ENCODE measurements at regions not wholly inside any gene's neighbourhood (a gene's known extent, or its start where the extent isn't known, plus 50 kb on each side); places are given as distances from the start of the nearest gene placed in this dataset.

DNA sequence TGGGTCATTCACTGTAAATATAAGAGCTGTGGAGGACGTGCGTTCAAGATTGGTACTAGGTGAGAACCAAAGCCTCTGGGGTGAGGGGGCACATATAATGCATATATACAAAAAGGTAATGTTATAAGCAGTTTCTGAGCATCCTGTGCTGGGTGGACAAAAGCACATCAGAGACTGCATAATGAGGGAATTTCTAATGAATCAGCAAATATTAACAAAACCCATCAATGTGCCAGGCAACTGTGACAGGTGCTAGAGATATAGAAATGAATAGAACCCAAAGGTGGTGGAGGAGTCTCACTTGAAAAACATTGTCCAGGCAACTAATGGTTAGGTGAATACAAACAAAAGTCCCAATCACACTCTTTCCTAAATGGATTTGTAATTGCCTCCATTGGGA, 74.7 kb downstream of the GPR65 start:
- H4K12ac ChIP-seq (ENCODE audit: low read depth, low read length), result no peak overlapping the region
- no peaks in the 10 kb centered on the region for H3K27me3 ChIP-seq (ENCODE audit: insufficient read depth, low read length)
- H3K4me3 ChIP-seq (ENCODE audit: low read depth, low read length), result no peak overlapping the region
- H3K18ac ChIP-seq (ENCODE audit: low read length), result no peak overlapping the region
- H3K14ac ChIP-seq (ENCODE audit: low read length), result no peak overlapping the region
- H3K36me3 ChIP-seq (ENCODE audit: control insufficient read depth in 1 of 2, insufficient read depth in 2 of 2, low read length in 2 of 2), result no peaks in the 10 kb centered on the region
- H4K8ac ChIP-seq (ENCODE audit: low read depth, low read length), result no peak overlapping the region
- H4K91ac ChIP-seq (ENCODE audit: low read depth, low read length), result no peak overlapping the region
- H3K9ac ChIP-seq (ENCODE audit: low read length), result no peak overlapping the region
- H2AFZ ChIP-seq (ENCODE audit: insufficient read depth, low read length, poor library complexity), result no peak overlapping the region
- H3K79me2 ChIP-seq (ENCODE audit: control insufficient read depth, insufficient read depth, low read length, poor library complexity), result no peaks in the 10 kb centered on the region
- no peak overlapping the region for H2BK120ac ChIP-seq (ENCODE audit: insufficient read depth, low read length, poor library complexity)
- H3K27ac ChIP-seq (ENCODE audit: low read depth, low read length), result no peak overlapping the region
- H2BK5ac ChIP-seq (ENCODE audit: low read depth, low read length, poor library complexity), result no peak overlapping the region
- no peak for DNase-seq
- H3K23ac ChIP-seq (ENCODE audit: low read length), result no peak overlapping the region
- no peak overlapping the region for H3K4ac ChIP-seq (ENCODE audit: low read depth, low read length)
- no peaks in the 10 kb centered on the region for H3K4me1 ChIP-seq (ENCODE audit: control insufficient read depth in 1 of 2, insufficient read depth in 2 of 2, low read length in 2 of 2)
- no peak overlapping the region for H3K4me2 ChIP-seq (ENCODE audit: low read length)
- H3K79me1 ChIP-seq (ENCODE audit: low read length), result no peaks in the 10 kb centered on the region
- WGBS (ENCODE audit: extremely low coverage, insufficient coverage, insufficient read length), result no CpG with 5 or more reads among the region's 2 CpGs
- H2AK5ac ChIP-seq (ENCODE audit: low read length), result no peak overlapping the region
- no peak overlapping the region for H2BK12ac ChIP-seq (ENCODE audit: low read length)
- H3K9me3 ChIP-seq (ENCODE audit: insufficient read depth, low read depth, low read length), result no peaks in the 10 kb centered on the region

- Histone ChIP-seq H3K79me1 (ENCODE audit: low read length) (no peaks in the 10 kb centered on the region), H3K9ac (ENCODE audit: low read length) (no peak overlapping the region), H2AFZ (ENCODE audit: insufficient read depth, low read length, poor library complexity) (no peak overlapping the region), H3K14ac (ENCODE audit: low read length) (no peak overlapping the region), H3K4me3 (ENCODE audit: low read depth, low read length) (no peak overlapping the region), H3K79me2 (ENCODE audit: control insufficient read depth, insufficient read depth, low read length, poor library complexity) (no peaks in the 10 kb centered on the region), H3K4ac (ENCODE audit: low read depth, low read length) (no peak overlapping the region), H2BK5ac (ENCODE audit: low read depth, low read length, poor library complexity) (no peak overlapping the region), H4K91ac (ENCODE audit: low read depth, low read length) (no peak overlapping the region), H4K12ac (ENCODE audit: low read depth, low read length) (no peak overlapping the region), H3K36me3 (ENCODE audit: control insufficient read depth in 1 of 2, insufficient read depth in 2 of 2, low read length in 2 of 2) (no peaks in the 10 kb centered on the region), H3K9me3 (ENCODE audit: insufficient read depth, low read depth, low read length) (no peaks in the 10 kb centered on the region), H4K8ac (ENCODE audit: low read depth, low read length) (no peak overlapping the region), H2AK5ac (ENCODE audit: low read length) (no peak overlapping the region), H3K4me1 (ENCODE audit: control insufficient read depth in 1 of 2, insufficient read depth in 2 of 2, low read length in 2 of 2) (no peaks in the 10 kb centered on the region), H2BK12ac (ENCODE audit: low read length) (no peak overlapping the region), H3K27ac (ENCODE audit: low read depth, low read length) (no peak overlapping the region), H3K4me2 (ENCODE audit: low read length) (no peak overlapping the region), H3K23ac (ENCODE audit: low read length) (no peak overlapping the region), H3K18ac (ENCODE audit: low read length) (no peak overlapping the region), H2BK120ac (ENCODE audit: insufficient read depth, low read length, poor library complexity) (no peak overlapping the region), H3K27me3 (ENCODE audit: insufficient read depth, low read length) (no peaks in the 10 kb centered on the region)
- WGBS (ENCODE audit: extremely low coverage, insufficient coverage, insufficient read length), result no CpG with 5 or more reads among the region's 1 CpG
- DNase-seq, result no peak
Measured at GRCh38 chr14:88085736-88086135, 80.8 kb downstream of the GPR65 start.

DNA sequence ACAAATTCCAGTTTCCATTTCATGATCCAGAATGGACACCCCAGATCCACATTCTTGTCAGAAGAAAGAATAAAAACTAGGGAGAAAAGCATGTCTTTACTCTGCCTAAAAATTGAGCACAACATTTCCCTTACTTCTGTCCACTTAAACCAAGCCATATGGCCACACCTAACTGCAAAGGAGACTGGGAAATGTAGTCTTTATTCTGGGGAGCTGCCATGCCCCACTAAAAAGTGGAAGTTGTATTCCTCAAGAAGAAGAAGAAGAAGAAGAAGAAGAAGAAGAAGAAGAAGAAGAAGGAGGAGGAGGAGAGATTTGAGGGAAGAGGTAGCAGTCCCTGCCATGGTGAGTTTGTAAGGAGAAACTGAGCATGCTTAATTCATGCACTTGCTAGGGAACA, 84.5 kb downstream of the GPR65 start:
- Histone ChIP-seq H3K18ac (ENCODE audit: low read length) (no peak overlapping the region), H2AFZ (ENCODE audit: insufficient read depth, low read length, poor library complexity) (no peak overlapping the region), H4K12ac (ENCODE audit: low read depth, low read length) (no peak overlapping the region), H3K4me2 (ENCODE audit: low read length) (no peak overlapping the region), H3K27me3 (ENCODE audit: insufficient read depth, low read length) (no peaks in the 10 kb centered on the region), H3K79me2 (ENCODE audit: control insufficient read depth, insufficient read depth, low read length, poor library complexity) (no peaks in the 10 kb centered on the region), H2AK5ac (ENCODE audit: low read length) (no peak overlapping the region), H3K23ac (ENCODE audit: low read length) (no peak overlapping the region), H3K9me3 (ENCODE audit: insufficient read depth, low read depth, low read length) (no peaks in the 10 kb centered on the region), H3K9ac (ENCODE audit: low read length) (no peak overlapping the region), H3K14ac (ENCODE audit: low read length) (no peak overlapping the region), H2BK120ac (ENCODE audit: insufficient read depth, low read length, poor library complexity) (no peak overlapping the region), H2BK5ac (ENCODE audit: low read depth, low read length, poor library complexity) (no peak overlapping the region), H4K91ac (ENCODE audit: low read depth, low read length) (no peak overlapping the region), H3K4me3 (ENCODE audit: low read depth, low read length) (no peak overlapping the region), H2BK12ac (ENCODE audit: low read length) (no peak overlapping the region), H3K4me1 (ENCODE audit: control insufficient read depth in 1 of 2, insufficient read depth in 2 of 2, low read length in 2 of 2) (no peaks in the 10 kb centered on the region), H3K4ac (ENCODE audit: low read depth, low read length) (no peak overlapping the region), H3K36me3 (ENCODE audit: control insufficient read depth in 1 of 2, insufficient read depth in 2 of 2, low read length in 2 of 2) (no peaks in the 10 kb centered on the region), H4K8ac (ENCODE audit: low read depth, low read length) (no peak overlapping the region), H3K27ac (ENCODE audit: low read depth, low read length) (no peak overlapping the region), H3K79me1 (ENCODE audit: low read length) (no peaks in the 10 kb centered on the region)
- DNase-seq, result no peak

GRCh38 chr14:88092529-88092928, 87.6 kb downstream of the GPR65 start:
- no peak overlapping the region for H2BK5ac ChIP-seq (ENCODE audit: low read depth, low read length, poor library complexity)
- no peak overlapping the region for H3K4me3 ChIP-seq (ENCODE audit: low read depth, low read length)
- no peak overlapping the region for H4K8ac ChIP-seq (ENCODE audit: low read depth, low read length)
- H3K14ac ChIP-seq (ENCODE audit: low read length), result no peak overlapping the region
- no peak overlapping the region for H3K4ac ChIP-seq (ENCODE audit: low read depth, low read length)
- no peak overlapping the region for H3K9ac ChIP-seq (ENCODE audit: low read length)
- H3K79me2 ChIP-seq (ENCODE audit: control insufficient read depth, insufficient read depth, low read length, poor library complexity), result no peaks in the 10 kb centered on the region
- no peak overlapping the region for H3K23ac ChIP-seq (ENCODE audit: low read length)
- no peak overlapping the region for H2AFZ ChIP-seq (ENCODE audit: insufficient read depth, low read length, poor library complexity)
- H3K4me1 ChIP-seq (ENCODE audit: control insufficient read depth in 1 of 2, insufficient read depth in 2 of 2, low read length in 2 of 2), result no peaks in the 10 kb centered on the region
- H3K18ac ChIP-seq (ENCODE audit: low read length), result no peak overlapping the region
- DNase-seq, result no peak
- H3K4me2 ChIP-seq (ENCODE audit: low read length), result no peak overlapping the region
- no peak overlapping the region for H2AK5ac ChIP-seq (ENCODE audit: low read length)
- H3K9me3 ChIP-seq (ENCODE audit: insufficient read depth, low read depth, low read length), result no peaks in the 10 kb centered on the region
- H3K36me3 ChIP-seq (ENCODE audit: control insufficient read depth in 1 of 2, insufficient read depth in 2 of 2, low read length in 2 of 2), result no peaks in the 10 kb centered on the region
- no peak overlapping the region for H4K91ac ChIP-seq (ENCODE audit: low read depth, low read length)
- H2BK12ac ChIP-seq (ENCODE audit: low read length), result no peak overlapping the region
- no peak overlapping the region for H3K27ac ChIP-seq (ENCODE audit: low read depth, low read length)
- no peaks in the 10 kb centered on the region for H3K27me3 ChIP-seq (ENCODE audit: insufficient read depth, low read length)
- no peak overlapping the region for H4K12ac ChIP-seq (ENCODE audit: low read depth, low read length)
- H2BK120ac ChIP-seq (ENCODE audit: insufficient read depth, low read length, poor library complexity), result no peak overlapping the region
- no peaks in the 10 kb centered on the region for H3K79me1 ChIP-seq (ENCODE audit: low read length)

DNA sequence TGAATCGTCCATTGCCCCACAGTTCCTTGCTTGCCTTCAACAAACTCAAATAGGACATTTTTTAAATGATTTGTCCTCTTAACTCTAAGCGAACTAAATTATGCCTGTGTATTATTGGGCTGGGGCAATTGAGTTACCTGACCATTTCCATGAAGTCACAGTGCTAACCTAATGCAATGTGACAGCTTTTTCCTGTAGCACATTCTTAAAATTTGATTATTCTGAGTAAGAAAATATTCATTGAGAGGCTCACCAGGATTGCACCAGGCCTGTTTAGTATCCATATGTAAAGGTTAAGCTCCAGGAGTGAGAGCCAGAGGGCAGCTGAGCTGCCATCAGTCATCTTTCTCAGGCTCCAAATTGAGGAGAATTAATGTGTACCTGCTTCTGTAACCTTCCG, 90.9 kb downstream of the GPR65 start:
- H3K79me1 ChIP-seq (ENCODE audit: low read length), result no peaks in the 10 kb centered on the region
- no peak for DNase-seq
- H3K4me3 ChIP-seq (ENCODE audit: low read depth, low read length), result no peak overlapping the region
- H4K8ac ChIP-seq (ENCODE audit: low read depth, low read length), result no peak overlapping the region
- no peaks in the 10 kb centered on the region for H3K4me1 ChIP-seq (ENCODE audit: control insufficient read depth in 1 of 2, insufficient read depth in 2 of 2, low read length in 2 of 2)
- H3K18ac ChIP-seq (ENCODE audit: low read length), result no peak overlapping the region
- no peak overlapping the region for H3K4ac ChIP-seq (ENCODE audit: low read depth, low read length)
- no peak overlapping the region for H3K23ac ChIP-seq (ENCODE audit: low read length)
- WGBS (ENCODE audit: extremely low coverage, insufficient coverage, insufficient read length), result no CpG with 5 or more reads among the region's 3 CpGs
- H3K9me3 ChIP-seq (ENCODE audit: insufficient read depth, low read depth, low read length), result no peaks in the 10 kb centered on the region
- H2BK5ac ChIP-seq (ENCODE audit: low read depth, low read length, poor library complexity), result no peak overlapping the region
- no peak overlapping the region for H2BK12ac ChIP-seq (ENCODE audit: low read length)
- H3K27me3 ChIP-seq (ENCODE audit: insufficient read depth, low read length), result no peaks in the 10 kb centered on the region
- no peak overlapping the region for H4K91ac ChIP-seq (ENCODE audit: low read depth, low read length)
- H2AFZ ChIP-seq (ENCODE audit: insufficient read depth, low read length, poor library complexity), result no peak overlapping the region
- H2AK5ac ChIP-seq (ENCODE audit: low read length), result no peak overlapping the region
- no peak overlapping the region for H3K9ac ChIP-seq (ENCODE audit: low read length)
- H2BK120ac ChIP-seq (ENCODE audit: insufficient read depth, low read length, poor library complexity), result no peak overlapping the region
- no peak overlapping the region for H3K27ac ChIP-seq (ENCODE audit: low read depth, low read length)
- H3K14ac ChIP-seq (ENCODE audit: low read length), result no peak overlapping the region
- H3K36me3 ChIP-seq (ENCODE audit: control insufficient read depth in 1 of 2, insufficient read depth in 2 of 2, low read length in 2 of 2), result no peaks in the 10 kb centered on the region
- H3K79me2 ChIP-seq (ENCODE audit: control insufficient read depth, insufficient read depth, low read length, poor library complexity), result no peaks in the 10 kb centered on the region
- no peak overlapping the region for H4K12ac ChIP-seq (ENCODE audit: low read depth, low read length)
- no peak overlapping the region for H3K4me2 ChIP-seq (ENCODE audit: low read length)

Data from trophoblast cell (in vitro differentiated cells and primary cell).